NCI-H1694 treated with DMSO at 0.1 percent for 48 hours (cell line): ENCODE measurements at regions not wholly inside any gene's neighbourhood (a gene's known extent, or its start where the extent isn't known, plus 50 kb on each side); places are given as distances from the start of the nearest gene placed in this dataset.
"Not testable (repeated sequence)": the region's sequence is repeated elsewhere in the genome, so short reads cannot be mapped to it uniquely, and the experiment has no call there.

Source experiments
- DNase-seq: peaks from one replicate; lab custom pipeline; 2025; lab: John Stamatoyannopoulos, UW

DNA sequence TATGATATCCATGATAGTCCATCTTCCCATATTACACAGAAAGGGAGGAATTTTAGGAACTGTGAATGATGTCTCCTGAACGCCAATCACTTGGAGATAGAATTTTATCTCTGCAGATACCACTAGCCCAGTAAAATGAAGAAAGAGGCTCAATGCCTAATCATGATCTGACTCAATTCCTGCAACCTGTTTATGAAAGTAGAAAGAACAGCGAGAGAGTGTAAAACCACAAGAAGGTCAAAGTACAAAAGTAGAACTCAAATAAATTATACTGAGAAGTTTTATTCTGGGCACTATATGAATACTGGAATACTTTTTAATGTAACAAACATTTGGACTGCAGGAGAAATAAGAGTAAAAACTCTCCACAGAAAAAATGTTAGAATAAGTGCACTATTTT, 892.1 kb upstream of the DDX18 start:
- DNase-seq: no peak

DNA sequence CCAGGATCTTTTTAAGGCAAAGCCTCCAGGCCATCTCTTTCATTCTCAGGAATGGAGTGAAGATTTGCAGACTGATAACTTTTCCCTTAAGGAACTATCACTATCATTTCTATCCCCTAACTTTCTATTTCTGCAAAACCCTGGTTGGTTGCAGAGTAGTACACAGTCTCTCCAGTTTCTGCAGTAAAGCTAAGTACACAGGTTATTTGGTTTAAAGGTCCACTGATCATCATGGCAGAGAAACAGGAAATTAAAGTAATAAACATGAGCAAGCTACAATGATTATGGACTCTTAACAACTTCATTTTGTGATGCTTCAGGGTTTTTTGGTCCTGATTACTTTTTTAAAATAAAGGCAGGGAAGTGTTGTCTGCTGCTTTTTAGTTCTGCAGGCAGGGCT, 890.0 kb upstream of the DDX18 start:
- DNase-seq: no peak

DNA sequence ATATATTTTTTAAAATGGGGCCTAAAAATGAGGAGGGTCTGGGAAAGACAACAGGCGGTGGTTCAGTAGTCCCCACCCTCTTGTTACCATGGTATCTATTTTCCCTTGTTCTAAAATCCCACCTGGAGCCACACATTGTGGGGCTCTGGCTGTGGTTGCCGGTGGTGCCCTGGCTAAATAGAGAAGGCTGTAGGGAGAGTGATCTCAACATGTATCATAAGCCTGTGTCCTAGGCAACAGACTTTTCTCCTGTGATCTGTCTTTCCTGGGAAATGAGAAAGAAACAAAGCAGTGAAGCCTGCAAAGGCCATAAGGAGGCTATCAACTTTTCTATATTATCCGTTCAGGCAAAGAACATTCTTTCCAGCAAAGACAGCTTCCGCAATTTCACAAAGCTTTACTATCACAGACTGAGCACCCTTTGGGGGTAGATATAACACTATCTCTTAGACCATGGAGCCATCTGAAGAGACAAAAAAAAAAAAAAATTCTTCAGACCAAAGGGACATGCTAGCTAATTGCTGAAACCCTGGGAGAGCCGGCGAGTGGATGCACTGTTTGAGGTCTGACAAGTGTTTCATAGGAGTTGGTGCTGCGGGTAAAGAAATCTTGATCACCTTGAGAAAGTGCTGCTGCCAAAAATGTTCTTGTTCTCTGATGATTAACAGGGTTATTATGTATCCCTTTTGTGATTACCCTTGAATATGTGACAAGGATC, 879.2 kb upstream of the DDX18 start:
- DNase-seq: no peak

DNA sequence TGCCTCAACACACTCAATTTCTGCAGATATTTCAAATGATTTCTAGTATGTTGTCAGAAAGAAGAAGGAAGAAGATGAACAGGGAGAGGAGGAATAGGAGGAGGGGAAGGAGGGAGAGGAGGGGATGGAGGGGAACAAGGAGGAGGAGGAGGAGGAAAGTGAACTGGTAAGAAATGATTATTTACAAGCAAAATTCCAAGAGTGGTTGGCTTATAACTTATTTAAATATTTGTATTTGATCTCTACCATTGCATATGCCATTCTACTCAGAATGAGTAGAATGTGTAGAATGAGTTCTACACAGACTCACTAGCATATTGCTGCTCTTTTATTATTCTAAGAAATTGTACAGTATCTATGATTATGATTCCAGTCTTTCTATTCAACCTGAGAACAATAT, 866.2 kb upstream of the DDX18 start:
- no peak for DNase-seq

DNA sequence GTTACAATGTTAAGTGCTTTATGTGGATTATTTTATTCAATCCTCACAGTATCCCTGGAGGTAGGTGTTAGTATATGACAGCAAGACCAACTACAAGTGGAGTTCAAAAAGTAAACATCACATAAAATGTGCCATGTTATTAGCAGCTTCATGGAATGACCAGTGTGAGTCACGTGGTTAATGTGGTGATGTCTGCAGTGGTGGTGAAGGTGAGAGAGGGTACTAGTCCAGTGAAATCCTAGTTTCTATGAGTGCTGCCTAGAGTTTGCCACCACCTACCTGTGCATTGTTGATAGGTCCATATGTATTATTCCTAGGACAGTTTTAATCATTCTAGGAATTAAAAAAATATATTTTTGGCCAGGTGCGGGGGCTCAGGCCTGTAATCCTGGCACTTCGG, 865.2 kb upstream of the DDX18 start:
- DNase-seq: no peak

DNA sequence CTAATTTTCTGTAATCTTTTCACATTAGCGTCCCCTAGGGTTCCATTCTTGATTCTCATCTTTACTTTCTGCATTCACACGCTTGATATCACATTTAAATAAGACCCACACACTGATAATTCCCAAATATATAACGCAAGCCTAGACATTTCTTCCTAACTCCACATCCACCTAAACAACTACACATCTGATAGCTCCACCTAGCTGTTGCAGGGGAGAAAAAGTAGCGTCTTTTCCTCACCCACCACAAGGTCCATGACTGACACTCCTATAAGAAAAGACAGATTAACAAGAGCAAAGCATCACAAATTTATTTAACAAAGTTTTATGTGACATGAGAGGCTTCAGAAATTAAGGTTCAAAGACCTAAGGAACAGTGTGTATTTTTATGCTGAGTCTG, 862.2 kb upstream of the DDX18 start:
- DNase-seq: no peak

DNA sequence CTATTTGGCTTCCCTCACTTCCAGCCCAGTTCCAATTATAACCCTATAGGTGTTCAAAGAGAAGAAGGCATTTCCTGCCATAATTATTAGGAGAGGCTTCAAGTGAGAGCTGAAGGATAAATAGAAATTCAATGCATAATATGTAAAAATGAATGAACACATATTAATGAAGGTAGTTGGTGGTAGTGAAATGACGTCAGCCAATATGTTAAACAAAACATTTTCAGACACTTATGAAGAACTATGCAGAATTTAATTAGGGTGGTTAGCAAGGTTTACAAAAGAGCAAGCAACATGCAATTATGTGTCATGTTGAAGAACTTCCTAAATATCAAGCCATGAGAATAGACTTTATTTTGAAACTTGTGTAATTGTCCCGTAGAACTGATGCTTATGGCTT, 858.8 kb upstream of the DDX18 start:
- DNase-seq: no peak

DNA sequence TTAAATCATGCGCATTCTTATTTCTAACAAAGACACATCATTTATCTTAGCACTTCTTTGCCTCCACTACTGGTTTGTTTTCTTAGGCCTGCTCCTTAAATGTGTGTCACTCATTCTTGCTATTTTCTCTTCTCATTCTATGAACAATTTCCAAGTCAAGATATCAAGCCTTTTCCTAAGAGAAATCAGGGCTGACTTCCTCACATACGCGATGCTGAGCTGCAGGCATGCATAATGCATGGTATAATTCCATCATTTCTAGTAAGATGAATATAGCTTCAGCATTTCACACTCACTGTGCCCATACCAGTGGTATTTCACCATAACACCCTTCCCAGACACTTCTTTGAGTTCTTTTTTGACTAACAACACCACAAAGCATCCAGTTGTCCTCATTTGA, 838.9 kb upstream of the DDX18 start:
- DNase-seq: no peak

DNA sequence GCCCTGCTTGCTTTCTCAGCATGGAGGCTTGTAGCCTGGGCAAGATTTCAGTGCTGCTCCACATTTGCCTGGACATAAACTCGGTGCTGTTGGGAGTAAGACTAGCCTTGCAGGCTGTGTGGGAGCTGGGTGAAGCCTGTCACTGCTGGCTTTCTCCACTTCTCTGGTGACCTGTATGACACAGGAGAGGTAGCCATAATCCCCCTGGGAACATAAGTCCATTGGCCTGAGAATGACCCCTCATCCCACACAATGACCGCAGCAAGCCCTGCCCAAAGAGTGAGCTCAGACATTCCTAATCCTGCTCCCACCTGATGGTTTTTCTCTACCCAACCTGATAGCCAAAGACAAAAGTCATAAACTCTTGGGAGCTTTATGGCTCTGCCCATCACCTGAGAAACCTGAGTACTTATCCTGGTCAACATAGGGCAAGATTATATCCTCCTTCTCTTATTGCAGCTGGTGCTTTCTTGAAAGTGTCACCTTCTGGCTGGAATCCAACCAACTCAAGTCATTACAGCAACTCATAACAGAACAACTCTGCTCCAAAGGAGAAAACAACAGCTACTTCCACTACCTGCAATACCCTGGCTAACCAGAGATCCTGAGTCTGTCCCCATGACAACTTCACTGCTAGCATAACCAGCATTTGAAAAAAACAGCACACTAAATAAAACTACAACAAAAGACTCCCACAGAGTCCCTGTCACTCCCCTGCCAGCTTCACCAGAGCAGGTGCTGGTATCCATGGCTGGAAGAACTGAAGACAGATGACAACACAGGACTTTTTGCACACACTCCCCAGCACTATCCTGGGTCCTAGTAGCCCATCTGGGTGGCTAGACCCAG, 834.4 kb upstream of the DDX18 start:
- no peak for DNase-seq

DNA sequence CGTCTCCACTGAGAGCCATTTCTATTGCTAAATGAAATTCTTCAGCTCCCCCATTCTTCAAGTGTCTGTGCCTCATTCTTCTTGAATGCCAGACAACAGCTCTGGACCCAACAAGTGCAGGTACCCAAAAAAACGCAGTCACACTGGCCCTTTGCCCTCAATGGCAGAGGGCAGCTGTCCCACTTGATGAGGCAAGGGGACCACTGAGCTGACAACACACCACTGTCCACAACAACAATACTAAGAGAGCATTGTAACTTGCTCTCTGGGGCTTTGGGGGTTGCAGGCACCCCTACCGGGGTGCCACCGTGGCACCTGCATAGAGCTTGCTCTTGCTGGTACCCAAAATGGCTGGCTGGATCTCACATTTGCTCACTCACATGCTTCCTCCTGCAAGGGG, 827.0 kb upstream of the DDX18 start:
- DNase-seq: no peak

DNA sequence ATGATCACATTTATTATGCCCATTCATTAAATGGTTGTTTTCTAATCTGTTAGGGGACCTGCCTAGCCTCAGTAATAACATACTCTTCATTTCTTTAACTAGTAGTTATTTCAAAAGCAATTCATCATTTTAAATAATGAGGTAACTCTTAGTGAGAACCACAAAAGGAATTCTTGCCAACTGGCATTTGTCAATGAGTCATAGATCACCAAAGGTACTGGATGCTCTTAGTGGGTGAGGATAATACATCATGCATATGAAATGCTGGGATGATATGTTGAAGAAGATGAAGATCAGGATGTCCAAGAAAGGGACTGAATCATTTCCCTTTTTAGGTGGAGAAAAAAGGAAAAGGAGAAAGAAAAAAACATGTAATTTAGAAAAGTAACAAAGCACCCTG, 826.2 kb upstream of the DDX18 start:
- DNase-seq: no peak

DNA sequence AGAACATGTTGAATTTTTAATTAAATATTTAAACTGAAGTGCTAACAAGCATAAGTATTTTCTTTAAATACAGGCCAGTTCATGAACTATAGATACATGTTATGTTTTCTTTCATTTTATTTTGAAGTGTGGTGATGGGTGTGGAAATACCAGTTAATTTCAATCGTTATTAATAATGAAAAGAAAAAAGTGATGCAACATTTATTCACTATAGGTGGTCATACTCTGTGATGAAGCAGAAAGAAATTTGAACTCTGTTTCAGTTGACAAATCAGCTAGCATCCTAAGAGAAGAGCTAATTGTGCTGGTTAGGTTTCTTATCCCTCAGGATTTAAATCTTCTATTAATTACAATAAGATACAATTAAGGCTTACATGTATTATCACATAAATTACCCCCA, 795.1 kb upstream of the DDX18 start:
- DNase-seq: no peak

DNA sequence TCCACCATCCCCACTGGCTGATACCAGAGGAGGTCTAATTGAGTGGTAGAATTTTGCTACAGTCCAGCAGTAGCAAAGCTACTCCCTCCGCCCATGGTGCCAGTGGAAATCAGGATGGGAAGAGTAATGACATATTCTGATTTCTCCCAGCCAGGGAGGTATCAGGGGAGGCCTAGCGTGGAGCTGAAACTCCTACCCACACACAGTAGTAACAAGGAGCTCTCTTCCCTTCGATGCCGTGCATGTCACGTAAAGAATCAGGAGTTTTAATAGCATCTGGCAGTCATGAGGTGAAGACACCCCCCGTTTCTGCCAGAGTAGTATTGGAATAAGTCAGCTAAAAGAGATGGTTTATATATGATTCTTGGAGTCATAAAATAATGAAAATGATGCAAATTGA, 786.8 kb upstream of the DDX18 start:
- no peak for DNase-seq

DNA sequence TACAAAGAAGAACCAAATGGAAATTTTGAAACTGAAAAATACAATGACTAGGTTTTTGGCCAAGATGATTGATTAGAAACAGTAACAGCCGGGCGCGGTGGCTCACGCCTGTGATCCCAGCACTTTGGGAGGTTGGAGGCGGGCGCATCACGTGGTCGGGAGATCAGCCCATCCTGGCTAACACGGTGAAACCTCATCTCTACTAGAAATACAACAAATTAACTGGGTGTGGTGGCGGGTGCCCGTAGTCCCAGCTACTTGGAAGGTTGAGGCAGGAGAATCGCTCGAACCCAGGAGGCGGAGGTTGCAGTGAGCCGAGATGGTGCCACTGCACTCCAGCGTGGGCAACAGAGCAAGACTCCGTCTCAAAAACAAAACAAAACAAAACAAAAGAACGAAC, 785.8 kb upstream of the DDX18 start:
- not testable (repeated sequence) for DNase-seq

DNA sequence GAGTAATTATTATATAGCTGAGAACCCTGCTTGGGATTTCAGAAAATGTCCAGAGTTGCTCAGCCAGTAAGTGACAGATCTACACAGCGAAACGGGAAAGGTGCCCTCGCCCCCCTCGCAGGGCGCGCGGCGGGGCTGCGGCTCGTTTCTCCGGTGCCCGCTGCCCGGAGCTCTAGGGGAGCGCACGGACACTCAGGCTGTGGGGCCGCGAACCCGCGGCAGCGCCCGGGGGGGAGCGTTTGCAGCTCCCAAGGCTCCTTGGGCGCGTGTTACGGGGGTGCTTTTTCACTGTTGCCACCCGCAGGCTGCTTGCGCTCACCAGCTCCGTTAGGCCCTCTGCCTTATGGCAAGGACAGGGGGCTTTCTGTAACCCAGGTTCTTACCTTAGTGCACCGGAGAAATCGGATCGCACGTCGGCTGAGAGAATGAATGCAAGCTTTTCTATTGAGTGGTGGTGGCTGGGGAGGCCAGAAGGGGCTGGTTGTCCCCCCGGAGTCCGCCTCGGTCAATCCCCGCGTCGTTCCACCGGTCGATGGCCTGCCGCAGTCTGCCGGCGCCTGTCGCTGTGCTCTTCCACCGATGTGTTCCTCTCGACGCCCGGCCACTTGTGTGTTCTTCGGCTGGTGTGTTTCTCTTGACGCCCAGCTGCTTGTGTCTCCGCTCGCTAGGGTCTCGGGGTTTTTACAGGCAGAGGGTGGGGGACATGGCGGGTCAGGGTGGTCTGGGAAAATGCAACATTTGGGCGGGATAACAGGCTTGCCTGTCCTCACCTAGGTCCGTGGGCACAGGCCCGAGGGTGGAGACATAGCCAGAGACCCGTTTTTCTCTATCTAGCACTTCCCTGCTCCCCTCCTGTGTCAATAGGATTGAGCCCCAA, 758.8 kb upstream of the DDX18 start:
- DNase-seq: no peak

DNA sequence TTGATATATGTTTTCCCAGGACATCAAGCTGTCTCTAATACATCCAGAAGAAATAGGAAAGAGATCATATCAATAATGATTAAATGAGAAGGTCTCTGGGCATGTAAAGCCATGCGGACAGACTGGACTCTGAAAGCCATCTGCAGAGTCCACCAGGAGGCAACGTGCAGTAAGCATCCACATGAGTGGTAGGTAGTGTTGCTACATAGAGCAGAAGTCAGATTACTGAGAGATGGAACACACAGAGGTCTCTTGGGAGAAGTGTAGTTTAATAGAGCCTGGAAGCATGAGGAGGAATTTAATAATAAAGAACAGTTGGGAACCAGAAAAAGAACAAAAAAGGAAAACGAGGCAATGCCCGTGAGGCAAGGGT, 758.1 kb upstream of the DDX18 start:
- no peak for DNase-seq

DNA sequence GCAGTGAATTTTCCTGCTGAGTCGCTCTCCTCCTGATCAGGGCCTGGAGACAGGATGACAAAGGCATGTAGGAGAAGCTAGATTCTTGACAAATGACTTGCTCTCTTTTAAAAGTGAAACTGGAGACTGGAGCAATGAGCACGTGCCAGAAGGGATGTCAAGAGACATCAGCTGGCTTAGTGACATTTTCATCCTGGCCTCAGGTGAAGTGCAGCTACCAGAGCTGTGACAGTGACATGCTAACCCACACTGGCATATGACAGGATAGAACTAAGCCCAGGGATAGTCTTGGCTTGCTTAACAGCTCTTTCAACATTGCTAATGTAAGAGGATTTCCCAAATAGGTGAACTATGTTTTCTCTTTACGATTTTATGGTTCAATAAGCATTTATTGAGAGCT, 757.5 kb upstream of the DDX18 start:
- DNase-seq: no peak

DNA sequence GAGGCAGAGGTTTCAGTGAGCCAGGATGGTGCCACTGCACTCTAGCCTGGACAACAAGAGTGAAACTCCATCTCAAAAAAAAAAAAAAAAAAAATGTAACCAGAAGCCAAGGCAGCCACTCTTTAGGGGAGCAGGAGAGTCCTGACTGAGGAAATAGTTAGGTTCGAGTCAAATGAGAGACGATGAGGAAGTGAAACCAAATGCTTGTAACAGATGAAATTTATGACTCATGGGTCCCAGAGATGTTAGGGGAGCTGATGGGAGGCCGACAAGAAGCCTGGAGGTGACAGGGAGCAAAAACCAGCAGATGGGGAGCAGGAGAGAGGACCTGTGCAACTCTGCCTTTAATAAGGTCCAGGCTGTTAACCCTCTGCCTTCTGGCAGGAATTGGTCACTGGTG, 756.1 kb upstream of the DDX18 start:
- DNase-seq: no peak

DNA sequence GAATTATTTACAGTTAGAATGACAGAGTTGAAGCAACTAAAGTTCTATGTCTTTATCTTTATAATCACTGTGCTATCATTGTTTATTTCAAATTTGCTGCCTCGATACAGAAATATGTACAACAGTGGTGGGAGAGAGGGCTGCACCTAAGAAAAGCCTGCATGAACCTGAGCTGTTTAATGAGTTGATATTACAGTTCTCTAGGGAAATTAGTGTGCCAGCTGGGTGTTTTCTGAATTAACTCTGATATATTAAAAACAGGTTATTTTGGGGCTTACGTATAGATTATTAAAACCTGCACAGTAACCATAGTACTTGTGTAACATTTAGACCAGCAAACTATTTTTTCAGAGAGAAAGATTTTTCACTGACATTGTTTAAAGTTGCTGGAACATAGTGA, 750.5 kb upstream of the DDX18 start:
- DNase-seq: no peak

DNA sequence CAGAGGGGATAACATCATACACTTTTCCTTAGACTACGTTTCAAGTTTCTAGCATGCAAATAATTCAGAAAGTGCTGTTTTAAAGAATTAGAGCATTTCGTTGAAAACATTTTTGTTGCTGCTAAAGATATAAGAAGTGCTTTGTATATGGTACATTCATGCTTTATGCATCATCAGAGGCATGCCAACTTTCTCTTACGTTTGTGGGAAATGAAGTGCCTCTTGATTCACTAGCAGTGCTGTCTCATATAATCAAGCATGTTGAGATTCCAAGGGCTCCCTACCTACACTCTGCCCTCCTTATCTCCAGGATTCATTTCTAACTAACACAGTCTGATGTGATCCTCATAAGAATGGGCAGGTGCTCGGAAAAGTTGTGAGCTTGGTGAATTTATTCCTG, 748.6 kb upstream of the DDX18 start:
- no peak for DNase-seq

DNA sequence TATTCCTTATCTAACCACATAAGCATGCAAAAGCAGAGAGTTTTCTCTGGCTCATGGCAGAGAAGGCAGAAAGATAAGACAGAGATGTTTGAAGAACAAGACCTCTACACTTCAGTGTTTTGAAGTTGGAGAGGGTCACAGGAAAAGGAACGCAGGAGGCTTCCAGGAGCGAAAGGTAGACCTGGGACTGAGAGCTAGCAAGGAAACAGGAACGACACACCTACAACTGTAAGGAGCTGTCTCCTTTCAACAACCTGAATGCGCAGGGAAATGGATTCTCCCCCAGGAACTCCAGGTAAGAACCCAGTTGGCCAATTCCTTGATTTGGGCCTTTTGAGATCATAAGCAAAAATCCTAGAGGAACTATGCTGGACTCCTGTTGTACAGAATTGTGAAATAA, 746.6 kb upstream of the DDX18 start:
- no peak for DNase-seq

DNA sequence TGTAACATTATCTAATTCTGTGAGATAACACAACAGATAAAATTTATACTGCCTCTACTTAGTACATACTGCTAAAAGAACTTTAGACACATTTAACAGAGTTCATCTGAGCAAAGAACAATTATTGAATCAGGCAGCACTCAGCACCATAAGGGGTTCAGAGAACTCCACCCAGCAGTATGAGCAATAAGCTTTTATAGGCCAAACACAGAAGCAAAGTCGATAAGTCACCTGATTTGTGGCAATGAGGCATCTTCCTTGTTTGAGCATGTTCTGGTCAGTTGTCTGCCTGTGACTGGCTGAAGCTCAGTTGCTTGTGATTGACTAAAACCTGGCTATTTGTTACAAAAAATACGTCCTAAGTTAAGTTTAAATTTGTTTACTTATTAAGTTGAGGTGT, 746.1 kb upstream of the DDX18 start:
- no peak for DNase-seq

DNA sequence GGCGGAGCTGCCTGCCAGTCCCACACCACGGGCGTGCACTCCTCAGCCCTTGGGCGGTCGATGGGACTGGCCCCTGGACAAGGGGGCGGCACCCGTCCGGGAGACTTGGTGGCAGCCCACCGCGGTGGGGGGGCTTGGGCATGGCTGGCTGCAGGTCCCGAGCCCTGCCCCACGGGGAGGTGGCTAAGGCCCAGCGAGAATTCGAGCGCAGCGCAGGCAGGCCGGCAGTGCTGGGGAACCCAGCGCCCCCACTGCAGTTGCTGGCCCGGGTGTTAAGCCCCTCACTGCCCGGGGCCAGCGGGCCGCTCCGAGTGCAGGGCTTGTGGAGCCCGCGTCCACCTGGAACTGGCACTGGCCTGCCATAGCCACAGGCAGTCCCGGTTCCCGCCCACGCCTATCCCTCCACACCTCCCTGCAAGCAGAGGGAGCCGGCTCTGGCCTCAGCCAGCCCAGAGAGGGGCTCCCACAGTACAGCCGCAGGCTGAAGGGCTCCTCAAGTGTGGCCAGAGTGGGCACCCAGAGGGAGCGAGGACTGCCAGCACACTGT, 742.9 kb upstream of the DDX18 start:
- DNase-seq: no peak
